SK-N-SH (cell line): ENCODE measurements at regions not wholly inside any gene's neighbourhood (a gene's known extent, or its start where the extent isn't known, plus 50 kb on each side); places are given as distances from the start of the nearest gene placed in this dataset.

Source experiments
- CTCF ChIA-PET: fragments of 300-600, 350-600 bp; formaldehyde crosslinking; extraction: SDS; loops from one replicate; lab custom pipeline; 2021; lab: Yijun Ruan, JAX
- POLR2A ChIA-PET: fragments of 350-600 bp; sonication (Branson Sonifier 250); formaldehyde crosslinking; extraction: SDS; loops from one replicate; lab custom pipeline; 2020; ENCODE audit warnings: antibody characterized with exemption, inconsistent platforms; lab: Yijun Ruan, JAX
- DNase-seq: peaks from one replicate; pipeline ENCODE4 v3.0.0; 2012
- H2AFZ ChIP-seq: fragments of 200-600 bp; sonication (generic); 2 replicates; pipeline ENCODE4 v1.8.1; 2016; ENCODE audit warnings: antibody characterized with exemption, mild to moderate bottlenecking, low read depth
- H3F3A ChIP-seq: fragments of 200-600 bp; sonication (generic); replicated peaks from 2 replicates; pipeline ENCODE3; 2016; ENCODE audit warnings: antibody characterized with exemption, mild to moderate bottlenecking; ENCODE audit not compliant: insufficient read depth
- H3K27ac ChIP-seq, 2 experiments: fragments of 200-500 bp in 1 of 2; fragments of 200-600 bp in 1 of 2; sonication (Bioruptor generic) in 1 of 2; sonication (generic), shearing (Covaris generic) in 1 of 2; 2 replicates each; pipeline versions ENCODE4 v1.5.1 to v1.6.1; 2014 to 2016; ENCODE audit warnings: low read depth in 2 of 2, inconsistent platforms in 1 of 2, low read length in 1 of 2, mild to moderate bottlenecking in 1 of 2, mixed read lengths in 1 of 2
- H3K27me3 ChIP-seq: fragments of 200-600 bp; sonication (generic), shearing (Covaris generic); 2 replicates; pipeline ENCODE4 v1.6.1; 2016; ENCODE audit warnings: mixed run types; ENCODE audit not compliant: insufficient read depth
- H3K36me3 ChIP-seq, 2 experiments: fragments of 200-500 bp in 1 of 2; fragments of 200-600 bp in 1 of 2; sonication (Bioruptor generic) in 1 of 2; sonication (generic) in 1 of 2; replicated peaks in 1 of 2; 2 replicates each; pipeline versions ENCODE3 to v1.5.1; 2014 to 2016; ENCODE audit warnings: low read length in 1 of 2, mild to moderate bottlenecking in 1 of 2; ENCODE audit not compliant: insufficient read depth in 2 of 2, control insufficient read depth in 1 of 2
- H3K4me1 ChIP-seq, 2 experiments: fragments of 200-500 bp in 1 of 2; fragments of 200-600 bp in 1 of 2; sonication (Bioruptor generic) in 1 of 2; sonication (generic), shearing (Covaris generic) in 1 of 2; 2 replicates each; pipeline versions ENCODE4 v1.5.1 to v1.6.1; 2014 to 2016; ENCODE audit warnings: low read depth in 1 of 2, low read length in 1 of 2, mixed run types in 1 of 2; ENCODE audit not compliant: insufficient read depth in 2 of 2, control insufficient read depth in 1 of 2
- H3K4me2 ChIP-seq: fragments of 200-600 bp; sonication (generic), shearing (Covaris generic); 2 replicates; pipeline ENCODE4 v1.6.1; 2017; ENCODE audit warnings: mixed run types
- H3K4me3 ChIP-seq, 2 experiments: fragments of 200-500 bp in 1 of 2; fragments of 200-600 bp in 1 of 2; sonication (Bioruptor generic) in 1 of 2; sonication (generic), shearing (Covaris generic) in 1 of 2; 2 replicates each; pipeline versions ENCODE4 v1.5.1 to v1.8.1; 2014 to 2016; ENCODE audit warnings: low read depth in 2 of 2, inconsistent platforms in 1 of 2, low read length in 1 of 2, mild to moderate bottlenecking in 1 of 2, mixed read lengths in 1 of 2, moderate library complexity in 1 of 2
- H3K79me2 ChIP-seq: fragments of 200-600 bp; sonication (generic); 2 replicates; pipeline ENCODE4 v1.8.1; 2017; ENCODE audit warnings: mild to moderate bottlenecking; ENCODE audit not compliant: insufficient read depth
- H3K9ac ChIP-seq: fragments of 200-600 bp; sonication (generic); 2 replicates; pipeline ENCODE4 v1.6.1; 2017; ENCODE audit warnings: mixed run types
- H3K9me2 ChIP-seq: fragments of 200-600 bp; sonication (generic); 2 replicates; pipeline ENCODE4 v1.6.1; 2017; ENCODE audit warnings: mixed run types
- H3K9me3 ChIP-seq: fragments of 200-600 bp; sonication (generic); 2 replicates; pipeline ENCODE4 v1.6.1; 2017; ENCODE audit warnings: mixed run types, mild to moderate bottlenecking, moderate library complexity
- H4K20me1 ChIP-seq: fragments of 200-600 bp; sonication (generic); 2 replicates; pipeline ENCODE4 v1.6.1; 2017; ENCODE audit warnings: mild to moderate bottlenecking, mixed run types; ENCODE audit not compliant: insufficient read depth
- CHD2 ChIP-seq: fragments of 150-350 bp; IDR thresholded peaks from 2 replicates; pipeline ENCODE4 v1.6.1; 2018; ENCODE audit warnings: low read length; ENCODE audit not compliant: partially characterized antibody
- EP300 ChIP-seq, 2 experiments: IDR thresholded peaks; 2 replicates each; pipeline versions ENCODE4 v1.4.0 to v1.6.1; 2012; ENCODE audit warnings: borderline replicate concordance in 1 of 2, low read depth in 1 of 2, low read length in 1 of 2
- EZH2phosphoT487 ChIP-seq: fragments of 200-600 bp; sonication (generic); IDR thresholded peaks from 2 replicates; pipeline ENCODE4 v1.6.1; 2017; ENCODE audit warnings: low read depth, mixed run types, mild to moderate bottlenecking, antibody characterized with exemption, moderate library complexity, borderline replicate concordance
- FOXJ3 ChIP-seq: sonication (generic); formaldehyde crosslinking; IDR thresholded peaks from 2 replicates; pipeline ENCODE4 v1.5.1; 2020; ENCODE audit warnings: mild to moderate bottlenecking, missing genetic modification reagents
- GATA2 ChIP-seq: sonication (generic); formaldehyde crosslinking; IDR thresholded peaks from 2 replicates; pipeline ENCODE4 v1.5.0; 2020; ENCODE audit warnings: mild to moderate bottlenecking, missing genetic modification reagents
- IRF3 ChIP-seq: fragments of 150-350 bp; IDR thresholded peaks from 2 replicates; pipeline ENCODE4 v1.6.1; 2016; ENCODE audit warnings: mild to moderate bottlenecking, low read depth, low read length
- MEF2A ChIP-seq: IDR thresholded peaks from 2 replicates; pipeline ENCODE4 v1.4.0; 2012; ENCODE audit warnings: low read depth, borderline replicate concordance
- POLR2AphosphoS5 ChIP-seq: IDR thresholded peaks from 2 replicates; pipeline ENCODE4 v1.6.1; 2012; ENCODE audit warnings: low read depth, low read length
- RFX5 ChIP-seq: IDR thresholded peaks from 2 replicates; pipeline ENCODE4 v1.6.1; 2012; ENCODE audit warnings: mild to moderate bottlenecking, improper control_type of control experiment, low read length
- SMC3 ChIP-seq: IDR thresholded peaks from 2 replicates; pipeline ENCODE4 v1.6.1; 2012; ENCODE audit warnings: low read depth, low read length, improper control_type of control experiment
- TEAD4 ChIP-seq: IDR thresholded peaks from 2 replicates; pipeline ENCODE4 v1.4.0; 2012; ENCODE audit warnings: mild to moderate bottlenecking, borderline replicate concordance; ENCODE audit not compliant: insufficient read depth
- USF2 ChIP-seq: fragments of 150-350 bp; IDR thresholded peaks from 2 replicates; pipeline ENCODE4 v1.6.1; 2017; ENCODE audit warnings: antibody characterized with exemption, low read length, low read depth, borderline replicate concordance
- YY1 ChIP-seq: IDR thresholded peaks from 2 replicates; pipeline ENCODE4 v1.4.0; 2012; ENCODE audit warnings: low read depth, mild to moderate bottlenecking
- WGBS: methylation state at CpG from one replicate; pipeline ENCODE4 v1.1.6; 2017; ENCODE audit warnings: low lambda C conversion rate; 5-methylcytosine and 5-hydroxymethylcytosine counted together
- TF ChIP-seq, protein P1 (sequence below): IDR thresholded peaks from 2 replicates; pipeline ENCODE4; 2012
- TF ChIP-seq, protein P2 (sequence below): fragments of 200-600 bp; sonication (generic); IDR thresholded peaks from 2 replicates; pipeline ENCODE4 v1.6.1; 2017; ENCODE audit warnings: antibody characterized with exemption, mild to moderate bottlenecking, moderate library complexity

DNA sequence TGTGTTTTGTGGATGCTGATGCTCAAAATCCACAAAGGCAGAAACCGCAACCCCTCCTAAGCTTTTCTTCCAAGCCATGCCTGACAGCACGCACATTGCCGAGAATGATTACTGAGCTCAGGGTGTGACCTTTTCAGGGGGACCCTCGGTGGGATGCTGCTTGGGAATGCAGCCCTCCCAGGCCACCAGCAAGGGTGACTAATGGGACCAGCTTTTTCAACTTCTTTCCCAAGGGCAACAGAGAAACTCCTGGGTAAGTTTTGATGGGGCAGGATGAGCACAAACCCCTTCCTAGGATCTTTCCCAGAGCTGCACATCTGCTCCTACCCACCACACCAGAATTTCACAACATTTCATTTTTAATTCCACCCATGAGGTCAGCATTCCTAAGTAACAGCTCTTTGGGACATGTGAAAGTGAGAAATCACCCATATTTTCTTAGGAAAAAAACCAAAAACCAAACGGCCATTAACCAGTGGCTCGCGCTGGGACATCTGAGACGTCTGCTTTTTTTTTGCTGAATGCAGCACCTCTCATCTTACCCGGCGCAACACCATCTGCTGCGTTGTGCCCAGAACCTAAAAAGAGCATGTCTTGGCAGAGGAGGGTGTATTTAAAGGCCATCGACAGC lies 119.0 kb downstream of the ARL4C start:
- Histone ChIP-seq H3K36me3 (no peaks in the 10 kb centered on the region), H3K4me3 (no peak overlapping the region), H2AFZ (no peak overlapping the region), H3K9me3 (no peaks in the 10 kb centered on the region), H3K9me2 (no peaks in the 10 kb centered on the region), H3K27me3 (no peaks in the 10 kb centered on the region), H3K27ac (no peak overlapping the region), H3K4me1 (no peaks in the 10 kb centered on the region; a peak in 1 of 4 replicates), H3K9ac (no peak overlapping the region), H3K79me2 (no peaks in the 10 kb centered on the region), H3K4me2 (no peak overlapping the region), H4K20me1 (no peaks in the 10 kb centered on the region), H3F3A (no peaks in the 10 kb centered on the region)
- 87% methylated on average over 12 of the region's 12 CpGs for WGBS
- no peak for DNase-seq
- ChIA-PET POLR2A (no interaction called here), CTCF (interaction anchor here (1.3 to 1.4 kb wide), 2 partner anchors 10 kb away, joined by 3 to 4 read pairs; no protein-coding TSS in a partner anchor)
- no peak for TF ChIP-seq EP300 (IDR thresholded peaks at IDR 0.05; ENCODE audit: borderline replicate concordance in 1 of 2, low read depth in 1 of 2, low read length in 1 of 2)

DNA sequence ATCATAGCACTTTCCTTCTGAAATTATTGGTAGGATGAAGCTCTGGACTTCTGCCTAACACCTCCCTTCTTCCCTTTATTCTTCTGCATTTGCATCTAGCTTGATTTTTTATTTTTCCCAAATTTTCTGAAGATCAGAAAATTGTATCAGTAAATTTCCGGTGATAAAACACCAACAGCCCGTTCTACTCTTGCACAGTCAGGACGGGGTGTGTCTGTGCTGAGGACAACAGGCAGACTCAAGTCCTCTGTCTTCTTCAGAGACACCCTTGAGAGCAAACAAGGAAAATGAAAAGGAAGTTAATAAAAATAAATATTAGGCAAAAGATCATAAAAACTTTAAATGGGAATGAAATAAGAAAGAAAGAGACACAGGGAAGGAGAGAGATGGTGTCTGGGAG lies 120.7 kb downstream of the ARL4C start:
- Histone ChIP-seq H3K9me3 (no peaks in the 10 kb centered on the region), H3K36me3 (no peaks in the 10 kb centered on the region), H3F3A (no peaks in the 10 kb centered on the region), H3K4me1 (no peaks in the 10 kb centered on the region; a peak in 1 of 4 replicates), H2AFZ (no peak overlapping the region), H3K4me3 (no peak overlapping the region), H3K4me2 (no peak overlapping the region), H3K27me3 (no peaks in the 10 kb centered on the region), H3K27ac (no peak overlapping the region), H3K9me2 (no peaks in the 10 kb centered on the region), H3K9ac (no peak overlapping the region), H3K79me2 (no peaks in the 10 kb centered on the region), H4K20me1 (no peaks in the 10 kb centered on the region)
- DNase-seq, result no peak
- TF ChIP-seq, protein P1, sequence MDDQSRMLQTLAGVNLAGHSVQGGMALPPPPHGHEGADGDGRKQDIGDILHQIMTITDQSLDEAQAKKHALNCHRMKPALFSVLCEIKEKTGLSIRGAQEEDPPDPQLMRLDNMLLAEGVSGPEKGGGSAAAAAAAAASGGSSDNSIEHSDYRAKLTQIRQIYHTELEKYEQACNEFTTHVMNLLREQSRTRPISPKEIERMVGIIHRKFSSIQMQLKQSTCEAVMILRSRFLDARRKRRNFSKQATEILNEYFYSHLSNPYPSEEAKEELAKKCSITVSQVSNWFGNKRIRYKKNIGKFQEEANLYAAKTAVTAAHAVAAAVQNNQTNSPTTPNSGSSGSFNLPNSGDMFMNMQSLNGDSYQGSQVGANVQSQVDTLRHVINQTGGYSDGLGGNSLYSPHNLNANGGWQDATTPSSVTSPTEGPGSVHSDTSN, result no peak
- TF ChIP-seq FOXJ3 (CRISPR knock-in tag) (no peak), GATA2 (CRISPR knock-in tag) (no peak), SMC3 (no peak), MEF2A (no peak), YY1 (no peak), POLR2AphosphoS5 (no peak), TEAD4 (no peak), USF2 (no peak), EZH2phosphoT487 (no peak), CHD2 (no peak), IRF3 (no peak), RFX5 (no peak)
- TF ChIP-seq, protein P2, sequence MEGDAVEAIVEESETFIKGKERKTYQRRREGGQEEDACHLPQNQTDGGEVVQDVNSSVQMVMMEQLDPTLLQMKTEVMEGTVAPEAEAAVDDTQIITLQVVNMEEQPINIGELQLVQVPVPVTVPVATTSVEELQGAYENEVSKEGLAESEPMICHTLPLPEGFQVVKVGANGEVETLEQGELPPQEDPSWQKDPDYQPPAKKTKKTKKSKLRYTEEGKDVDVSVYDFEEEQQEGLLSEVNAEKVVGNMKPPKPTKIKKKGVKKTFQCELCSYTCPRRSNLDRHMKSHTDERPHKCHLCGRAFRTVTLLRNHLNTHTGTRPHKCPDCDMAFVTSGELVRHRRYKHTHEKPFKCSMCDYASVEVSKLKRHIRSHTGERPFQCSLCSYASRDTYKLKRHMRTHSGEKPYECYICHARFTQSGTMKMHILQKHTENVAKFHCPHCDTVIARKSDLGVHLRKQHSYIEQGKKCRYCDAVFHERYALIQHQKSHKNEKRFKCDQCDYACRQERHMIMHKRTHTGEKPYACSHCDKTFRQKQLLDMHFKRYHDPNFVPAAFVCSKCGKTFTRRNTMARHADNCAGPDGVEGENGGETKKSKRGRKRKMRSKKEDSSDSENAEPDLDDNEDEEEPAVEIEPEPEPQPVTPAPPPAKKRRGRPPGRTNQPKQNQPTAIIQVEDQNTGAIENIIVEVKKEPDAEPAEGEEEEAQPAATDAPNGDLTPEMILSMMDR, result no peak
- ChIA-PET CTCF (interaction anchor here (1.4 kb wide), 2 partner anchors 8 to 13 kb away, joined by 3 read pairs; no protein-coding TSS in a partner anchor), POLR2A (no interaction called here)
- WGBS, result 57% methylated on average over 3 of the region's 3 CpGs
